Neural progenitor cell (in vitro differentiated cells): ENCODE measurements at regions not wholly inside any gene's neighbourhood (a gene's known extent, or its start where the extent isn't known, plus 50 kb on each side); places are given as distances from the start of the nearest gene placed in this dataset.

Experiments used
- DNase-seq: peaks from one replicate; pipeline ENCODE4 v3.0.0-alpha.2; 2016; ENCODE audit warnings: low spot score
- H2AFZ ChIP-seq: fragments of 200-600 bp; sonication (generic); replicated peaks from 2 replicates; pipeline ENCODE4 v1.6.1; 2016; ENCODE audit warnings: antibody characterized with exemption
- H3F3A ChIP-seq: fragments of 200-600 bp; sonication (generic); 2 replicates; pipeline ENCODE4 v1.6.1; 2016; ENCODE audit warnings: antibody characterized with exemption, low read depth
- H3K27ac ChIP-seq: fragments of 200-600 bp; sonication (generic); 2 replicates; pipeline ENCODE4 v1.5.1; 2016; ENCODE audit warnings: mild to moderate bottlenecking
- H3K27me3 ChIP-seq: fragments of 200-600 bp; sonication (generic); 2 replicates; pipeline ENCODE4 v1.6.1; 2016; ENCODE audit warnings: mild to moderate bottlenecking, moderate library complexity
- H3K36me3 ChIP-seq: fragments of 200-600 bp; sonication (generic); 2 replicates; pipeline ENCODE4 v1.5.1; 2016
- H3K4me1 ChIP-seq: fragments of 200-600 bp; sonication (generic); 2 replicates; pipeline ENCODE4 v1.6.1; 2016; ENCODE audit warnings: mixed run types
- H3K4me2 ChIP-seq: fragments of 200-600 bp; sonication (generic); 2 replicates; pipeline ENCODE4 v1.6.1; 2016
- H3K4me3 ChIP-seq: fragments of 200-600 bp; sonication (generic); 2 replicates; pipeline ENCODE4 v1.5.1; 2016
- H3K79me2 ChIP-seq: fragments of 200-600 bp; sonication (generic); 2 replicates; pipeline ENCODE4 v1.6.1; 2016; ENCODE audit warnings: low read depth
- H3K9ac ChIP-seq: fragments of 200-600 bp; sonication (generic); 2 replicates; pipeline ENCODE4 v1.6.1; 2016
- H3K9me3 ChIP-seq: fragments of 200-600 bp; sonication (generic); 2 replicates; pipeline ENCODE4 v1.5.1; 2016; ENCODE audit warnings: low read depth
- H4K20me1 ChIP-seq: fragments of 200-600 bp; sonication (generic); 2 replicates; pipeline ENCODE4 v1.6.1; 2016; ENCODE audit warnings: low read depth
- H3K27ac Mint-ChIP-seq: 3 replicates; pipeline ENCODE4 v1.8.0; 2021; ENCODE audit warnings: mixed read lengths
- H3K27me3 Mint-ChIP-seq: 2 replicates; pipeline ENCODE4 v1.8.0; 2022; ENCODE audit warnings: low read depth, mild to moderate bottlenecking, inconsistent platforms, moderate library complexity, mixed read lengths; ENCODE audit not compliant: insufficient read depth
- H3K36me3 Mint-ChIP-seq: 3 replicates; pipeline ENCODE4 v1.8.0; 2021; ENCODE audit warnings: mixed read lengths
- H3K4me1 Mint-ChIP-seq: 3 replicates; pipeline ENCODE4 v1.8.0; 2021; ENCODE audit warnings: mixed read lengths
- H3K4me3 Mint-ChIP-seq: 3 replicates; pipeline ENCODE4 v1.8.0; 2021; ENCODE audit warnings: mild to moderate bottlenecking, moderate library complexity, mixed read lengths
- H3K9me3 Mint-ChIP-seq: 3 replicates; pipeline ENCODE4 v1.8.0; 2020; ENCODE audit warnings: mixed read lengths
- EZH2 ChIP-seq: fragments of 200-600 bp; sonication (generic); IDR thresholded peaks from 2 replicates; pipeline ENCODE4 v1.6.1; 2017; ENCODE audit warnings: antibody characterized with exemption, mild to moderate bottlenecking, moderate library complexity
- EZH2phosphoT487 ChIP-seq: fragments of 200-600 bp; sonication (generic); IDR thresholded peaks from 2 replicates; pipeline ENCODE4 v1.6.1; 2017; ENCODE audit warnings: antibody characterized with exemption
- TF ChIP-seq, protein P1 (sequence below): fragments of 200-600 bp; sonication (generic); IDR thresholded peaks from 2 replicates; pipeline ENCODE4 v1.5.1; 2017; ENCODE audit warnings: antibody characterized with exemption, mild to moderate bottlenecking

DNA sequence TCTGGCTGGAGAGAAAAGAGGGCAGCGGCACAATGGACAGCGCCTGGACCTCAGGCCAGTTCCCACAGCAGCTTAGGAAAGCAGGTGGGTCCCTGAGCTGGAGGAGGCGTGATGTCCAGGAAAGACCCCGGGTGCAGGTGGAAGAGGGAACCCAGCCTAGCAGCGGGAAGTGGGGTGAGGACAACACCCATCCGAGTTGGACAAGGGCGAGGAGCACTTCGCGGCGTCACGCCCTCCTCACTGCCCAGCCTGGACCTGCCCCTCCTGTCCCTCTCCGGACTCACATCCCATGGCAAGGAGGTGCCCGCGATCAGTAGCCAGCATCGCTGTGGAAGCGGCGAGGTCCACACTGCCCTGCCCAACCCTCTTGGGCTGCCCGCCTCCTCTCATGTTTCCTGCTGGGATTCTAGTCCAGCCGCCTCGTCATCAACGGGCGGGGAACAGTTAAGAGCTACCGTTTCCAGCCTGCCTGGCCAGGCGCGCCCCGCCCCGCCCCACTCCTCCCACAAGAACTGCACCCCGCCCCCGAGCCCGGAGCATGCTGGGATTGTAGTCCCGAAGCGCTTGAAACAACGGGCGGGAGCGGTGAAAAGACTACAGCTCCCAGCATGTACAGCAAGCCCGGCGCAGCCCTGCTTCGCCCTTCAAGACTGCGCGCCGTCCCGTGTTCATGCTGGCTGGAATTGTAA lies 930.6 kb upstream of the ZNF722 start:
- Mint-ChIP-seq H3K4me3 (no peak overlapping the region), H3K27ac (no peak overlapping the region), H3K27me3 (peaks cover 2% of the 10 kb centered on the region), H3K4me1 (no peaks in the 10 kb centered on the region), H3K36me3 (peaks cover 7% of the 10 kb centered on the region), H3K9me3 (peaks cover 70% of the 10 kb centered on the region)
- H3K9ac ChIP-seq = no peak overlapping the region
- no peaks in the 10 kb centered on the region for H4K20me1 ChIP-seq
- H3K4me3 ChIP-seq = no peak overlapping the region
- peaks cover 30% of the 10 kb centered on the region for H3K9me3 ChIP-seq
- H2AFZ ChIP-seq = no peak overlapping the region
- H3F3A ChIP-seq = no peaks in the 10 kb centered on the region
- TF ChIP-seq, protein P1, sequence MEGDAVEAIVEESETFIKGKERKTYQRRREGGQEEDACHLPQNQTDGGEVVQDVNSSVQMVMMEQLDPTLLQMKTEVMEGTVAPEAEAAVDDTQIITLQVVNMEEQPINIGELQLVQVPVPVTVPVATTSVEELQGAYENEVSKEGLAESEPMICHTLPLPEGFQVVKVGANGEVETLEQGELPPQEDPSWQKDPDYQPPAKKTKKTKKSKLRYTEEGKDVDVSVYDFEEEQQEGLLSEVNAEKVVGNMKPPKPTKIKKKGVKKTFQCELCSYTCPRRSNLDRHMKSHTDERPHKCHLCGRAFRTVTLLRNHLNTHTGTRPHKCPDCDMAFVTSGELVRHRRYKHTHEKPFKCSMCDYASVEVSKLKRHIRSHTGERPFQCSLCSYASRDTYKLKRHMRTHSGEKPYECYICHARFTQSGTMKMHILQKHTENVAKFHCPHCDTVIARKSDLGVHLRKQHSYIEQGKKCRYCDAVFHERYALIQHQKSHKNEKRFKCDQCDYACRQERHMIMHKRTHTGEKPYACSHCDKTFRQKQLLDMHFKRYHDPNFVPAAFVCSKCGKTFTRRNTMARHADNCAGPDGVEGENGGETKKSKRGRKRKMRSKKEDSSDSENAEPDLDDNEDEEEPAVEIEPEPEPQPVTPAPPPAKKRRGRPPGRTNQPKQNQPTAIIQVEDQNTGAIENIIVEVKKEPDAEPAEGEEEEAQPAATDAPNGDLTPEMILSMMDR = no peak
- TF ChIP-seq EZH2phosphoT487 (no peak), EZH2 (no peak)
- no peaks in the 10 kb centered on the region for H3K27me3 ChIP-seq
- no peak overlapping the region for H3K4me2 ChIP-seq
- H3K27ac ChIP-seq = no peak overlapping the region
- no peaks in the 10 kb centered on the region for H3K79me2 ChIP-seq
- DNase-seq = no peak
- no peaks in the 10 kb centered on the region for H3K4me1 ChIP-seq
- no peaks in the 10 kb centered on the region for H3K36me3 ChIP-seq

DNA sequence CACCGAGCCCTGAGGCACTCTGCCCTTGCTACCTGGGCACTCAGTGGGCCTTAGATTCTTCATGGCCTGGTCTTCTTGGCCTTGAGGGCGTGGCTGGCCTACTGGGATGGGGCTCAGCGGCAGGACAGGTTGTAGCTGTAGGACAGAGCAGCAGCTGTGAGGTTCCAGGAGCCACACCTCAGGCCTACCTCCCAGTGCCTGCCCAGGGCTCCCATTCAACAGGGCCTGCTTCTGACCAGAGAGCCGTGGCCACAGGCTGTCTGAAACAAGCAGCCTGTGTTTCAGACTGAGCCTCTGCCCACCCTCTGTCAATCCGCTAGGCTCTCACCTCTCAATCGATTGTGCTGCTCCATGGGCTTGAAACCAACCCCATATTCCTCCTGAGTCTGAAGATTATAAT lies 928.0 kb upstream of the ZNF722 start:
- Histone ChIP-seq H3K4me1 (no peaks in the 10 kb centered on the region), H3F3A (no peaks in the 10 kb centered on the region), H3K4me2 (no peak overlapping the region), H3K27me3 (no peaks in the 10 kb centered on the region), H3K9ac (no peak overlapping the region), H3K27ac (no peak overlapping the region), H3K36me3 (no peaks in the 10 kb centered on the region), H4K20me1 (no peaks in the 10 kb centered on the region), H3K79me2 (no peaks in the 10 kb centered on the region), H3K9me3 (peaks cover 40% of the 10 kb centered on the region), H2AFZ (no peak overlapping the region), H3K4me3 (no peak overlapping the region)
- no peak for DNase-seq
- Mint-ChIP-seq H3K9me3 (peaks cover 81% of the 10 kb centered on the region), H3K27ac (no peak overlapping the region), H3K27me3 (peaks cover 6% of the 10 kb centered on the region), H3K4me3 (no peak overlapping the region), H3K4me1 (no peaks in the 10 kb centered on the region), H3K36me3 (peaks cover 7% of the 10 kb centered on the region)
- TF ChIP-seq EZH2 (no peak), EZH2phosphoT487 (no peak)
- TF ChIP-seq, protein P1 = no peak

DNA sequence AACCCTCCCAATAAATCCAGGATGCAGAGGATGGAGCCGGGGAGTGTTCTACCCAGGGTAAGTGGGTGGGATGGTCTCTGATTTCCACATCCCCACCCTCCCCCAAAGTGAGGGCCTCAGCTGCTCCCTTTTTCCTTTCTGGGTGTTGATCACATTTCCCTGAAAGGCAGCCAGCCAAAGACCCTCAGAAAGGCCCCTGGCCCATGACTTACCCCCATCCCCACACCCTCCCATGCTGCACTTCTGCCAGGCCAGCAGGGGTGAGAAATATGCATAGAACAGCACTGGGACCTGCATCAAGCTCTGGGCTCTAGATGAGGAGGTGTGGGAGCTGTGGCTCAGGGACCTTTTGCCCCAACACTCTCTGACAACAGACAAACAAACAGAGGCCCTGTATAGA lies 927.3 kb upstream of the ZNF722 start:
- peaks cover 7% of the 10 kb centered on the region for H3K36me3 Mint-ChIP-seq

More for the DNA sequence above, 927.3 kb upstream of the ZNF722 start:
- TF ChIP-seq EZH2phosphoT487 = no peak
- TF ChIP-seq EZH2 = no peak
- TF ChIP-seq, protein P1 = no peak
- Mint-ChIP-seq H3K4me1 (no peaks in the 10 kb centered on the region), H3K27ac (no peak overlapping the region), H3K4me3 (no peak overlapping the region), H3K27me3 (peaks cover 9% of the 10 kb centered on the region), H3K9me3 (peaks cover 81% of the 10 kb centered on the region)
- Histone ChIP-seq H3K27ac (no peak overlapping the region), H3K4me1 (no peaks in the 10 kb centered on the region), H3K4me2 (no peak overlapping the region), H3K4me3 (no peak overlapping the region), H3K27me3 (no peaks in the 10 kb centered on the region), H3K9me3 (peaks cover 47% of the 10 kb centered on the region), H4K20me1 (no peaks in the 10 kb centered on the region), H3F3A (no peaks in the 10 kb centered on the region), H3K9ac (no peak overlapping the region), H3K36me3 (no peaks in the 10 kb centered on the region), H2AFZ (no peak overlapping the region), H3K79me2 (no peaks in the 10 kb centered on the region)
- no peak for DNase-seq
